HepG2 (cell line): ENCODE measurements at regions not wholly inside any gene's neighbourhood (a gene's known extent, or its start where the extent isn't known, plus 50 kb on each side); places are given as distances from the start of the nearest gene placed in this dataset.
A peak's percentile ranks its signal among the peaks of the same experiment; 100 is the strongest.

Source experiments
- ARID3A ChIP-seq: IDR thresholded peaks from 2 replicates; pipeline ENCODE4 v1.6.1; 2012; ENCODE audit warnings: low read depth, low read length, improper control_type of control experiment
- DPF2 ChIP-seq: sonication (generic); formaldehyde crosslinking; IDR thresholded peaks from 2 replicates; pipeline ENCODE4 v1.4.0; 2020; ENCODE audit warnings: mild to moderate bottlenecking, low read depth, missing genetic modification reagents, borderline replicate concordance
- KAT8 ChIP-seq: IDR thresholded peaks from 2 replicates; pipeline ENCODE4 v1.6.1; 2016; ENCODE audit warnings: missing genetic modification reagents, missing compliant biosample characterization
- KDM4B ChIP-seq: sonication (generic); formaldehyde crosslinking; IDR thresholded peaks from 2 replicates; pipeline ENCODE4 v1.4.0; 2020; ENCODE audit warnings: missing genetic modification reagents
- MIER3 ChIP-seq: IDR thresholded peaks from 2 replicates; pipeline ENCODE4 v1.6.1; 2016; ENCODE audit warnings: missing compliant biosample characterization, borderline replicate concordance
- SIN3B ChIP-seq: fragments of 150-350 bp; IDR thresholded peaks from 2 replicates; pipeline ENCODE4 v1.6.1; 2014; ENCODE audit warnings: low read length
- YY1 ChIP-seq: IDR thresholded peaks from 2 replicates; pipeline ENCODE4 v1.6.1; 2011; ENCODE audit warnings: low read length, low read depth, moderate library complexity, mild to moderate bottlenecking; ENCODE audit not compliant: insufficient read depth, insufficient replicate concordance
- ZBTB1 ChIP-seq: sonication (generic); formaldehyde crosslinking; IDR thresholded peaks from 2 replicates; pipeline ENCODE4 v1.4.0; 2020; ENCODE audit warnings: missing genetic modification reagents, borderline replicate concordance
- ZNF318 ChIP-seq: sonication (generic); formaldehyde crosslinking; IDR thresholded peaks from 2 replicates; pipeline ENCODE4 v1.4.0; 2020; ENCODE audit warnings: mild to moderate bottlenecking, missing genetic modification reagents
- ZNF605 ChIP-seq: sonication (generic); formaldehyde crosslinking; IDR thresholded peaks from 2 replicates; pipeline ENCODE4 v1.8.0; 2022; ENCODE audit warnings: mild to moderate bottlenecking, missing genetic modification reagents
- ZNF614 ChIP-seq: IDR thresholded peaks from 2 replicates; pipeline ENCODE4 v1.6.1; 2018; ENCODE audit warnings: missing biosample characterization, missing genetic modification reagents, inconsistent platforms, borderline replicate concordance
- TF ChIP-seq, protein P1 (sequence below): sonication (generic); formaldehyde crosslinking; IDR thresholded peaks from 2 replicates; pipeline ENCODE4 v1.8.1; 2023; ENCODE audit warnings: missing genetic modification reagents, inconsistent platforms, borderline replicate concordance
- TF ChIP-seq, protein P2 (sequence below): sonication (generic); formaldehyde crosslinking; IDR thresholded peaks from 2 replicates; pipeline ENCODE4 v1.4.0; 2020; ENCODE audit warnings: missing genetic modification reagents, borderline replicate concordance

DNA sequence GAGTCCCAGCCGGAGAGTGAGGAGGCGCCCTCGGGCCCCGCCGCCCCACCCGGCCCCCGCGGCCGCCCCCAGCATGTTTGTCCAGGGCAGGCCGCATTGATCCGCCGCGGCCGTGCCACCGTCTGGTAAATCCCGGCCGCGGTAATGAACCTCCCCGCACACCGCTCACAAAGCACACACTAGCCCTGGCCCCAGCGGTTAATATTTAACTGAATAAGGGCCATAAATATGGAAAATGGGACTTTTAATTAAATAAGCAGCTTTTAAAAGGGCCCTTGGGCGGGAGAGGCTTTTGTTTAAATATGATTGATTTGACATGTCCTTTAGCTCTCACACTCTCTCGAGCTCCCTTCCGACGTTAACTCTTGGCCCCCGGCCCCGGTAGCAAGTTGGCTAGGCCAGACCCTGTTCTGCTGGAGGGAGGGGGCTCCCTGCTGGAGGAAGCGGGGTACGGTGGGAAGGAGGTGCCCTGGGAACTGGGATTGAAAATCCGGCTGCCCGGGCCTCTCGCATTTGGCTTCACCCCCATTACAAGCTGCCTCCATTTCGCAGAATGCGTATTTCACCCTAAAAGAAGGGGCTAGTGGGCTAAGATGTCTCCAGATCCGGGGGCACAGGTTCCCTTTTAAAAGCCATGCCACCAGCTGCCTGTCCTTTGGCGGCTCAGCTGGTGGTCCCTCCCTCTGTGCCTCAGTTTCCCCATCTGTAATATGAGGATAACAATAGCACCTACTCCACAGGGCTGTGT, 199.8 kb downstream of the RBM19 start (continued):
- no peak for TF ChIP-seq SIN3B
- TF ChIP-seq KAT8 (CRISPR knock-in tag): 0 out of 2 replicates have a peak, but pooled peaks have one; percentile 13
- TF ChIP-seq, protein P1, sequence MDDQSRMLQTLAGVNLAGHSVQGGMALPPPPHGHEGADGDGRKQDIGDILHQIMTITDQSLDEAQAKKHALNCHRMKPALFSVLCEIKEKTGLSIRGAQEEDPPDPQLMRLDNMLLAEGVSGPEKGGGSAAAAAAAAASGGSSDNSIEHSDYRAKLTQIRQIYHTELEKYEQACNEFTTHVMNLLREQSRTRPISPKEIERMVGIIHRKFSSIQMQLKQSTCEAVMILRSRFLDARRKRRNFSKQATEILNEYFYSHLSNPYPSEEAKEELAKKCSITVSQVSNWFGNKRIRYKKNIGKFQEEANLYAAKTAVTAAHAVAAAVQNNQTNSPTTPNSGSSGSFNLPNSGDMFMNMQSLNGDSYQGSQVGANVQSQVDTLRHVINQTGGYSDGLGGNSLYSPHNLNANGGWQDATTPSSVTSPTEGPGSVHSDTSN: no peak
- TF ChIP-seq DPF2: peak; percentile 65; the same call in 1 of the 2 replicates
- TF ChIP-seq ZBTB1: no peak
- TF ChIP-seq ZNF605 (CRISPR knock-in tag): 0 out of 2 replicates have a peak, but pooled peaks have one; percentile 14
- TF ChIP-seq, protein P2, sequence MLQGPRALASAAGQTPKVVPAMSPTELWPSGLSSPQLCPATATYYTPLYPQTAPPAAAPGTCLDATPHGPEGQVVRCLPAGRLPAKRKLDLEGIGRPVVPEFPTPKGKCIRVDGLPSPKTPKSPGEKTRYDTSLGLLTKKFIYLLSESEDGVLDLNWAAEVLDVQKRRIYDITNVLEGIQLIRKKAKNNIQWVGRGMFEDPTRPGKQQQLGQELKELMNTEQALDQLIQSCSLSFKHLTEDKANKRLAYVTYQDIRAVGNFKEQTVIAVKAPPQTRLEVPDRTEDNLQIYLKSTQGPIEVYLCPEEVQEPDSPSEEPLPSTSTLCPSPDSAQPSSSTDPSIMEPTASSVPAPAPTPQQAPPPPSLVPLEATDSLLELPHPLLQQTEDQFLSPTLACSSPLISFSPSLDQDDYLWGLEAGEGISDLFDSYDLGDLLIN: no peak
- TF ChIP-seq ZNF318 (CRISPR knock-in tag): peak; percentile 73; the same call in 1 of the 2 replicates
- peak; percentile 43; the same call in 1 of the 2 replicates for TF ChIP-seq MIER3 (CRISPR knock-in tag)
- TF ChIP-seq ZNF614: peak; percentile 48; the same call in 1 of the 2 replicates
- TF ChIP-seq YY1: peak; percentile 62
- peak; percentile 82 for TF ChIP-seq ARID3A
- no peak for TF ChIP-seq KDM4B (CRISPR knock-in tag)
